Colonic mucosa (tissue), 4 donors: ENCODE measurements at regions not wholly inside any gene's neighbourhood (a gene's known extent, or its start where the extent isn't known, plus 50 kb on each side); places are given as distances from the start of the nearest gene placed in this dataset.

Experiments
- DNase-seq: peaks from one replicate; pipeline ENCODE4 v3.0.0-alpha.2; 2020
- H3K27ac ChIP-seq: fragments of 200-600 bp; one replicate; pipeline ENCODE4 v1.8.0; 2021
- H3K27me3 ChIP-seq: fragments of 200-600 bp; one replicate; pipeline ENCODE4 v1.8.0; 2021
- H3K36me3 ChIP-seq: fragments of 200-600 bp; one replicate; pipeline ENCODE4 v1.8.0; 2021
- H3K4me1 ChIP-seq: fragments of 200-600 bp; one replicate; pipeline ENCODE4 v1.8.0; 2021; ENCODE audit warnings: mild to moderate bottlenecking
- H3K4me3 ChIP-seq: fragments of 200-600 bp; one replicate; pipeline ENCODE4 v1.8.0; 2021
- H3K9ac ChIP-seq, 2 donors: one replicate each; pipeline ENCODE4 v1.7.0; 2013; ENCODE audit warnings: control low read depth in 2 of 2, low read depth in 2 of 2, low read length in 2 of 2
- H3K9me3 ChIP-seq: fragments of 200-600 bp; one replicate; pipeline ENCODE4 v1.8.0; 2021
- CTCF ChIP-seq: fragments of 200-600 bp; IDR thresholded peaks from one replicate; pipeline ENCODE4 v1.8.0; 2022; ENCODE audit warnings: antibody characterized with exemption, mild to moderate bottlenecking
- intact Hi-C: fragments of 100-400 bp; cut with DNase I; formaldehyde crosslinking; loops from one replicate; pipeline ENCODE4 v1.14.1; 2022
- donor health status: healthy.
- donor health status: DM: no; HTN: no; CAD: no.
- donor health status: DM: no; HTN: no; CAD: no.

- H3K4me3 ChIP-seq = no peak overlapping the region
- no peak overlapping the region for H3K9ac ChIP-seq
- no peak for DNase-seq
- no peaks in the 10 kb centered on the region for H3K27me3 ChIP-seq
- intact Hi-C loops = no loop called here
- no peaks in the 10 kb centered on the region for H3K4me1 ChIP-seq
- no peaks in the 10 kb centered on the region for H3K9me3 ChIP-seq
- no peak for TF ChIP-seq CTCF
- no peaks in the 10 kb centered on the region for H3K36me3 ChIP-seq
- H3K27ac ChIP-seq = no peak overlapping the region
Measured at GRCh38 chr4:176875446-176875930, 82.8 kb upstream of the VEGFC start.

DNA sequence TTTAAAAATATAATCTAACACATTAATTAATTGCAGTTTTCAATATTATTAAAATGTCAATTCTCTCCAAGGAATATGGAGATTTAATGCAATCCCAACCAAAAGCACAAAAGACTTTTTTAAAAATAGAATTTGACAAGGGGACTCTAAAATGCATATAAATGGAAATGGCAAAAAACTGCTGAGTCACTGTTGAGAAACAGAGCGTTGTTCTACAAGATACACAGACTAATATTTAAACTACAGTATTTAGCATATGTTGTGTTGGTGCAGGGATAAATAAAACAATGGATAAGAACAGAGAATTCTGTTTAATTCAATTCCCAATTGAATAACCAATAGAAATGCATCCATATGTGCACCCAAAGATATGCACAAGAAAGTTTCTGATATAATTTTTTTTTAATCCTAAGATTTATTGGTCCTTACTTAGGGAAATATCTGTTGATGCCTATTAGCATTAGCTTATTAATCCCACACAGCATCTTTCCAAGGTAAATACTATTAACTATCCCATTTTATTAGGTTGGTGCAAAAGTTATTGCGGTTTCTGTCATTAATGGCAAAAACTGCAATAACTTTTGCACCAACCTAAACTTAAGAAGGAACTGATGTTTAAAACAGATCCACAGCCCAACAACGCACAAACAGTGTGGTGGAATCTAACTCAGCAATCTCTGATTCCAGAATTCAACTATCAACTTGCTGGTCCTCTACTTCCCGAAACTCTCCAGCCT is 86.8 kb upstream of the VEGFC start:
- Histone ChIP-seq H3K4me1 (no peaks in the 10 kb centered on the region), H3K9ac (no peak overlapping the region), H3K27ac (no peak overlapping the region), H3K4me3 (no peak overlapping the region), H3K27me3 (no peaks in the 10 kb centered on the region), H3K9me3 (no peaks in the 10 kb centered on the region), H3K36me3 (no peaks in the 10 kb centered on the region)
- no peak for TF ChIP-seq CTCF
- intact Hi-C loops = no loop called here
- no peak for DNase-seq

DNA sequence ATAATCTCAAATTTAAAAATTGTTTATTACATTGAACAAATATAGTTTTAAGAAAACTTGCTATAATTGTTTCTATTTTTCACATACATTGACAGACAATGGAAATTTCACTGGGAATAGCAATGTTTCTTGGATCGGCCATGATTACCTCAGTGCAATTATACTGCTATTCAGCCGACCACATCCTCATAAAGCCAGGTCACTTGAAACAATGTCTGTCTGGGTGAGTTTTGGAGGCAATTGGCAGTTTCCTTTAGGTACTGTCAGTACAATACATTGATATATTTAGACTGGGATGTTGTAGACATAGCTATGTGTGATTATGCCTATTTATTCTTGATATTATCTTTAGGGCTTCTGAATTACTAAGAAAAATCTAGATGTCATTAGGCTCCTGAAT is 89.5 kb upstream of the VEGFC start:
- TF ChIP-seq CTCF = no peak
- Histone ChIP-seq H3K4me3 (no peak overlapping the region), H3K36me3 (no peaks in the 10 kb centered on the region), H3K9me3 (no peaks in the 10 kb centered on the region), H3K4me1 (no peaks in the 10 kb centered on the region), H3K27me3 (no peaks in the 10 kb centered on the region), H3K9ac (no peak overlapping the region), H3K27ac (no peak overlapping the region)
- intact Hi-C loops = no loop called here
- no peak for DNase-seq

DNA sequence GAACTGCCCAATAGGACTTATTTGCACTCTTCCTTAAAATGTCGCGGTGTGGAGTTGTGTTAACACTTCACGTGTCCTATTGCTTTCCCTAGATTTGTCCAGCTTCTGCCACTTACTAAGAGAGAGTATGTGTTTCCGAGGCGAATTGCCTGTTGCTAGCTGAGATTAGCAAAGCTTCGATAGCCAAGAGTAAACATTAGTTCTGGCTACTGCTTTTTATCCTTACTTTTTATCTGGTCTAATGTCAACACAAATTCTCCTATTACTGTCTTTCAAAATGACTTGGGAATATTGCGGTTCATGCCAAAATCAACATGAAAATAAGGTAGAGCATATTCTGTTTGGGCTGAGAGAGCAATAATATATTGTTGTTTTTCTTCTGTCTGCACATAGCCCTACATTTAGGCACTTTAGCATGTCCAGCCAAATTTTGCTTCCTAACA is 90.4 kb upstream of the VEGFC start:
- intact Hi-C loops = no loop called here
- Histone ChIP-seq H3K27me3 (no peaks in the 10 kb centered on the region), H3K27ac (no peak overlapping the region), H3K4me1 (no peaks in the 10 kb centered on the region), H3K9me3 (no peaks in the 10 kb centered on the region), H3K4me3 (no peak overlapping the region), H3K36me3 (no peaks in the 10 kb centered on the region), H3K9ac (no peak overlapping the region)
- TF ChIP-seq CTCF = no peak
- no peak for DNase-seq

- no peak overlapping the region for H3K27ac ChIP-seq
- no peaks in the 10 kb centered on the region for H3K27me3 ChIP-seq
- TF ChIP-seq CTCF = no peak
- no peak overlapping the region for H3K9ac ChIP-seq
- no peaks in the 10 kb centered on the region for H3K4me1 ChIP-seq
- intact Hi-C loops = no loop called here
- no peak for DNase-seq
- no peaks in the 10 kb centered on the region for H3K9me3 ChIP-seq
- H3K36me3 ChIP-seq = no peaks in the 10 kb centered on the region
- no peak overlapping the region for H3K4me3 ChIP-seq
Measured at GRCh38 chr4:176883681-176884418, 91.1 kb upstream of the VEGFC start.
